ENCODE measurements at regions not wholly inside any gene's neighbourhood (a gene's known extent, or its start where the extent isn't known, plus 50 kb on each side); places are given as distances from the start of the nearest gene placed in this dataset.

GRCh38 chr16:47847220-47847970 is 308.4 kb downstream of the ABCC12 start:
- ATAC-seq, result no peak
- TF ChIP-seq CTCF (IDR thresholded peaks at IDR 0.05), result no peak
- Histone ChIP-seq H3K4me1 (no peaks in the 10 kb centered on the region), H3K4me3 (no peak overlapping the region), H3K36me3 (no peaks in the 10 kb centered on the region), H3K27me3 (no peaks in the 10 kb centered on the region), H3K27ac (no peak overlapping the region), H3K9me3 (no peaks in the 10 kb centered on the region)
- intact Hi-C loops (cut with DNase I), result no loop called here
- no peak for DNase-seq

GRCh38 chr16:47834485-47835024 is 321.2 kb downstream of the ABCC12 start:
- H3K9me3 ChIP-seq, result peaks cover 11% of the 10 kb centered on the region
- DNase-seq, result no peak
- H3K36me3 ChIP-seq, result no peaks in the 10 kb centered on the region
- H3K27me3 ChIP-seq, result no peaks in the 10 kb centered on the region
- intact Hi-C loops (cut with DNase I), result no loop called here
- TF ChIP-seq CTCF (IDR thresholded peaks at IDR 0.05), result no peak
- ATAC-seq, result no peak
- H3K27ac ChIP-seq, result no peak overlapping the region
- H3K4me3 ChIP-seq, result no peak overlapping the region
- H3K4me1 ChIP-seq, result no peaks in the 10 kb centered on the region

GRCh38 chr16:47833771-47834170 is 322.0 kb downstream of the ABCC12 start:
- Histone ChIP-seq H3K36me3 (no peaks in the 10 kb centered on the region), H3K27me3 (no peaks in the 10 kb centered on the region), H3K4me3 (no peak overlapping the region), H3K27ac (no peak overlapping the region), H3K4me1 (no peaks in the 10 kb centered on the region), H3K9me3 (peaks cover 11% of the 10 kb centered on the region)
- intact Hi-C loops (cut with DNase I), result no loop called here
- DNase-seq, result no peak
- ATAC-seq, result no peak
- no peak for TF ChIP-seq CTCF (IDR thresholded peaks at IDR 0.05)

GRCh38 chr16:47829850-47830600 is 325.8 kb downstream of the ABCC12 start:
- ATAC-seq, result no peak
- no peaks in the 10 kb centered on the region for H3K36me3 ChIP-seq
- intact Hi-C loops (cut with DNase I), result no loop called here
- H3K27me3 ChIP-seq, result no peaks in the 10 kb centered on the region
- no peak overlapping the region for H3K27ac ChIP-seq
- TF ChIP-seq CTCF (IDR thresholded peaks at IDR 0.05), result no peak
- peaks cover 8% of the 10 kb centered on the region for H3K9me3 ChIP-seq
- no peak for DNase-seq
- no peak overlapping the region for H3K4me3 ChIP-seq
- H3K4me1 ChIP-seq, result no peaks in the 10 kb centered on the region

- Histone ChIP-seq H3K9me3 (no peaks in the 10 kb centered on the region), H3K36me3 (no peaks in the 10 kb centered on the region), H3K27ac (no peak overlapping the region), H3K27me3 (no peaks in the 10 kb centered on the region), H3K4me1 (no peaks in the 10 kb centered on the region), H3K4me3 (no peak overlapping the region)
- DNase-seq (no peak), ATAC-seq (no peak)
- no peak for TF ChIP-seq CTCF (IDR thresholded peaks at IDR 0.05)
- intact Hi-C loops (cut with DNase I), result no loop called here
These were observed 329.7 kb downstream of the ABCC12 start for GRCh38 chr16:47826070-47826469.
